GM12878 (cell line): ENCODE measurements at regions not wholly inside any gene's neighbourhood (a gene's known extent, or its start where the extent isn't known, plus 50 kb on each side); places are given as distances from the start of the nearest gene placed in this dataset.

Experiments
- ATF2 ChIP-seq: IDR thresholded peaks from 2 replicates; pipeline ENCODE4 v1.6.1; 2012; ENCODE audit warnings: low read length, inconsistent platforms
- CEBPB ChIP-seq, 2 experiments: fragments of 150-350 bp in 1 of 2; IDR thresholded peaks; 2 replicates each; pipeline ENCODE4 v1.6.1; 2012 to 2014; ENCODE audit warnings: low read depth in 2 of 2, low read length in 2 of 2, borderline replicate concordance in 1 of 2, inconsistent platforms in 1 of 2
- CHD1 ChIP-seq: IDR thresholded peaks from 2 replicates; pipeline ENCODE4 v1.6.1; 2012; ENCODE audit warnings: low read depth, low read length, improper control_type of control experiment
- CREB1 ChIP-seq: IDR thresholded peaks from 2 replicates; pipeline ENCODE4 v1.6.1; 2012; ENCODE audit warnings: low read depth, mild to moderate bottlenecking, inconsistent platforms
- GABPA ChIP-seq: IDR thresholded peaks from 2 replicates; pipeline ENCODE4 v1.6.1; 2014; ENCODE audit warnings: antibody characterized with exemption, low read depth, mild to moderate bottlenecking, inconsistent platforms
- HDGF ChIP-seq: fragments of 450-650 bp; IDR thresholded peaks from 2 replicates; pipeline ENCODE4 v1.6.1; 2016; ENCODE audit warnings: antibody characterized with exemption
- KDM1A ChIP-seq: fragments of 200-600 bp; sonication (generic); IDR thresholded peaks from 2 replicates; pipeline ENCODE4 v1.6.1; 2016; ENCODE audit warnings: borderline replicate concordance
- MEF2A ChIP-seq: IDR thresholded peaks from 2 replicates; pipeline ENCODE4 v1.6.1; 2011; ENCODE audit warnings: low read depth, mild to moderate bottlenecking, low read length, moderate library complexity; ENCODE audit not compliant: insufficient read depth
- NKRF ChIP-seq: fragments of 450-650 bp; conservative IDR thresholded peaks from 2 replicates; pipeline ENCODE4 v1.6.1; 2017; ENCODE audit warnings: mild to moderate bottlenecking, moderate library complexity
- PML ChIP-seq: IDR thresholded peaks from 2 replicates; pipeline ENCODE4 v1.6.1; 2012; ENCODE audit warnings: low read length, inconsistent platforms
- POU2F2 ChIP-seq: IDR thresholded peaks from 3 replicates; pipeline ENCODE4 v1.6.1; 2011; ENCODE audit warnings: low read depth, mild to moderate bottlenecking, low read length, borderline replicate concordance
- RCOR1 ChIP-seq: conservative IDR thresholded peaks from 2 replicates; pipeline ENCODE4 v1.6.1; 2012; ENCODE audit warnings: low read depth, low read length, improper control_type of control experiment
- RELA ChIP-seq: fragments of 450-650 bp; IDR thresholded peaks from 2 replicates; pipeline ENCODE4 v1.8.0; 2014; ENCODE audit warnings: borderline replicate concordance; ENCODE audit not compliant: partially characterized antibody
- SIN3A ChIP-seq: IDR thresholded peaks from 2 replicates; pipeline ENCODE4 v1.6.1; 2012; ENCODE audit warnings: low read depth, low read length, improper control_type of control experiment
- SMAD1 ChIP-seq: fragments of 450-650 bp; IDR thresholded peaks from 2 replicates; pipeline ENCODE4 v1.6.1; 2018; ENCODE audit warnings: mild to moderate bottlenecking, low read depth; ENCODE audit not compliant: partially characterized antibody
- SPI1 ChIP-seq: IDR thresholded peaks from 2 replicates; pipeline ENCODE4 v1.6.1; 2011; ENCODE audit warnings: low read depth, mild to moderate bottlenecking, low read length, moderate library complexity, borderline replicate concordance; ENCODE audit not compliant: insufficient read depth
- SREBF2 ChIP-seq: IDR thresholded peaks from 2 replicates; pipeline ENCODE4 v1.6.1; 2012; ENCODE audit warnings: mild to moderate bottlenecking, low read length
- SUPT20H ChIP-seq: IDR thresholded peaks from 2 replicates; pipeline ENCODE4 v1.6.1; 2011; ENCODE audit warnings: low read depth, mild to moderate bottlenecking, low read length, moderate library complexity, borderline replicate concordance; ENCODE audit not compliant: control insufficient read depth
- ZBTB33 ChIP-seq: fragments of 450-650 bp; IDR thresholded peaks from 2 replicates; pipeline ENCODE4 v1.6.1; 2017; ENCODE audit warnings: mild to moderate bottlenecking
- TF ChIP-seq, protein P1 (sequence below): fragments of 450-650 bp; IDR thresholded peaks from 2 replicates; pipeline ENCODE4 v1.6.1; 2017; ENCODE audit warnings: low read depth, mild to moderate bottlenecking, moderate library complexity
- TF ChIP-seq, protein P2 (sequence below): fragments of 450-650 bp; IDR thresholded peaks from 2 replicates; pipeline ENCODE4 v1.6.1; 2016; ENCODE audit warnings: mild to moderate bottlenecking

DNA sequence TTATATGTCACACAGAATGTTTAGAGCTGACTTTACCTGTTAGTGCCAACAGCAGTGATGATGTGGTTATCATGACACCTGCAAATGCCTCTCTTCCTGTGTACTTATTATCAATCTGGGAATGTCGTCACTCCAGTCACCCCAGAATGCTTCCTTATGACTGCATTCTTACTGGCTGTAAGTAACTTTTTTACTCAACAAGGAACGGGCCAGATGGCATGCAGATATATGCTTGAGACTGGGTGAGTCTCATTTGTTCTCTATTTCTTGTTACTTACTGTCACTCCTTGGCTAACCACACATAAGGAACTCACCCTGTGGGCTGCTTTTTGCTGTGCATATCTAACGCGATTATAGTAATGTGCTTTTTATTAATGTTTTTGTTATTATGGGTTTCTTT, 385.5 kb upstream of the MEF2C start (continued):
- no peak for TF ChIP-seq CHD1
- no peak for TF ChIP-seq SMAD1
- TF ChIP-seq ATF2, result peak; percentile 75; the same call in 1 of the 2 replicates
- no peak for TF ChIP-seq SREBF2
- TF ChIP-seq RCOR1, result no peak
- TF ChIP-seq SPI1, result peak; percentile 4; the same call in 1 of the 2 replicates
- TF ChIP-seq, protein P1, sequence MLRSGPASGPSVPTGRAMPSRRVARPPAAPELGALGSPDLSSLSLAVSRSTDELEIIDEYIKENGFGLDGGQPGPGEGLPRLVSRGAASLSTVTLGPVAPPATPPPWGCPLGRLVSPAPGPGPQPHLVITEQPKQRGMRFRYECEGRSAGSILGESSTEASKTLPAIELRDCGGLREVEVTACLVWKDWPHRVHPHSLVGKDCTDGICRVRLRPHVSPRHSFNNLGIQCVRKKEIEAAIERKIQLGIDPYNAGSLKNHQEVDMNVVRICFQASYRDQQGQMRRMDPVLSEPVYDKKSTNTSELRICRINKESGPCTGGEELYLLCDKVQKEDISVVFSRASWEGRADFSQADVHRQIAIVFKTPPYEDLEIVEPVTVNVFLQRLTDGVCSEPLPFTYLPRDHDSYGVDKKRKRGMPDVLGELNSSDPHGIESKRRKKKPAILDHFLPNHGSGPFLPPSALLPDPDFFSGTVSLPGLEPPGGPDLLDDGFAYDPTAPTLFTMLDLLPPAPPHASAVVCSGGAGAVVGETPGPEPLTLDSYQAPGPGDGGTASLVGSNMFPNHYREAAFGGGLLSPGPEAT, result 0 out of 2 replicates have a peak, but pooled peaks have one; percentile 21
- TF ChIP-seq HDGF, result no peak
- no peak for TF ChIP-seq KDM1A
- TF ChIP-seq PML, result 0 out of 2 replicates have a peak, but pooled peaks have one; percentile 35
- no peak for TF ChIP-seq ZBTB33
- no peak for TF ChIP-seq NKRF
- TF ChIP-seq SUPT20H, result no peak
- TF ChIP-seq RELA, result no peak
- TF ChIP-seq CEBPB (IDR thresholded peaks at IDR 0.05; ENCODE audit: borderline replicate concordance in 1 of 2, low read depth in 2 of 2, low read length in 2 of 2), result peak in 1 of 2 experiments; percentile 30; a peak in 1 of 4 replicates
- TF ChIP-seq SIN3A, result no peak
- TF ChIP-seq POU2F2, result no peak
- TF ChIP-seq, protein P2, sequence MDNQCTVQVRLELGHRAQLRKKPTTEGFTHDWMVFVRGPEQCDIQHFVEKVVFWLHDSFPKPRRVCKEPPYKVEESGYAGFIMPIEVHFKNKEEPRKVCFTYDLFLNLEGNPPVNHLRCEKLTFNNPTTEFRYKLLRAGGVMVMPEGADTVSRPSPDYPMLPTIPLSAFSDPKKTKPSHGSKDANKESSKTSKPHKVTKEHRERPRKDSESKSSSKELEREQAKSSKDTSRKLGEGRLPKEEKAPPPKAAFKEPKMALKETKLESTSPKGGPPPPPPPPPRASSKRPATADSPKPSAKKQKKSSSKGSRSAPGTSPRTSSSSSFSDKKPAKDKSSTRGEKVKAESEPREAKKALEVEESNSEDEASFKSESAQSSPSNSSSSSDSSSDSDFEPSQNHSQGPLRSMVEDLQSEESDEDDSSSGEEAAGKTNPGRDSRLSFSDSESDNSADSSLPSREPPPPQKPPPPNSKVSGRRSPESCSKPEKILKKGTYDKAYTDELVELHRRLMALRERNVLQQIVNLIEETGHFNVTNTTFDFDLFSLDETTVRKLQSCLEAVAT, result peak; percentile 14; the same call in 1 of the 2 replicates
- TF ChIP-seq MEF2A, result no peak
- peak; percentile 89 for TF ChIP-seq CREB1
- TF ChIP-seq GABPA, result no peak
